ENCODE measurements at regions not wholly inside any gene's neighbourhood (a gene's known extent, or its start where the extent isn't known, plus 50 kb on each side); places are given as distances from the start of the nearest gene placed in this dataset.

- DNase-seq (ENCODE audit: extremely low read depth in 1 of 2, low read depth in 1 of 2): no peak
Observed at GRCh38 chrX:22392133-22392948, 119.6 kb downstream of the CBLL2 start.

DNA sequence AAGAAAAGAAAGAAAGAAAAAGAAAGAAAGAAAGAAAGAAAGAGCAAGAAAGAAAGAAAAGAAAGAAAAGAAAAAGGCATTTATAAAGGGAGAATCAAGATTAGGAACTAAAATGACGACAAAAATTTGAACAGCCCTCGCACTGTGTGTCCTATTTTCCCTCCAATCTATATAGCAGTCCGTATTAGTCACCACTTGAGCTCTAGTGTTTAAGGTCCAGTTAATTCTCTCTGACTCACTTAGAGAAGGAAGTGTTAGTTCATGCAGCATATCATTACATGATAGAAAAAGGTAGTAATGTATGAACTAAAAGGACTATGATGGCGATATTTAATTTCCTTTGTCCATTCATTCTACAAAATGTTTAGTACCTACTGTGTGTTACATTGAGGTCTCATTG lies 122.7 kb downstream of the CBLL2 start:
- DNase-seq (ENCODE audit: extremely low read depth in 1 of 2, low read depth in 1 of 2): no peak

DNA sequence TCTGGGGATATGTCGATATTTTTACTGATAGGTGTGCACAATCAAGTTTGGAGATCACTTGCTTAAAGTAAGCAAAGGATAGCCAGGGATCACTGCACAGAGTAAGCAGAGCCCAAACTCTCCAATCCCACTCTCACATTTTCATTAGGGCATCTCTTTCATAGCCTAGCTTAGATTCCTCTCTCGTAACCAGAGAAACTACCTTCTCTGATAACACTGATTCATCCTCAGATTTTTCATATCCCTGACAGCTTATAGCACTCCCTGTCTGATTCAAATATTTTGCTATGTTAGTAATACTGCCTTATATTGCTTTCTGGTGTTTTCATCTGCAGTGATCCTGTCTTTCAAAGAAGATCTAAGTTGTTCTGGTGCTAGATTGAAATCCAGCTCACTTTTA lies 123.7 kb downstream of the CBLL2 start:
- no peak for DNase-seq (ENCODE audit: extremely low read depth in 1 of 2, low read depth in 1 of 2)

GRCh38 chrX:22397566-22397965 lies 124.9 kb downstream of the CBLL2 start:
- no peak for DNase-seq (ENCODE audit: extremely low read depth in 1 of 2, low read depth in 1 of 2)

GRCh38 chrX:22399437-22400192 lies 126.9 kb downstream of the CBLL2 start:
- DNase-seq (ENCODE audit: extremely low read depth in 1 of 2, low read depth in 1 of 2): no peak

DNA sequence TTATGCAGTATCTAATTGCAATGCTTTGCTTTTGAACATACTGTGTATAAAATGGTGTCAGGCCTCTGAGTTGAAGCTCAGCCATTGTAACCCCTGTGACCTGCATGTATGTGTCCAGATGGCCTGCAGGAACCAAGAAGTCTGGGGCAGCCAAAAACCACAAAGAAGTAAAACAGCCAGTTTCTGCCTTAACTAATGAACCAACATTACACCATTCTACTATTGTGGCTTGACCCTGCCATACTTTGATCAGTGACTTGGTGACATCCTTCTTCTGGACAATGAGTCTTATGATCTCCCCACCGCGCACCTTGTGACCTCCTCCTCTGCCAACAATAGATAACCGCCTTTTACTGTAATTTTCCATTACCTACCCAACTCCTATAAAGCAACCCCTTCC lies 131.6 kb downstream of the CBLL2 start:
- DNase-seq (ENCODE audit: extremely low read depth in 1 of 2, low read depth in 1 of 2): no peak

DNA sequence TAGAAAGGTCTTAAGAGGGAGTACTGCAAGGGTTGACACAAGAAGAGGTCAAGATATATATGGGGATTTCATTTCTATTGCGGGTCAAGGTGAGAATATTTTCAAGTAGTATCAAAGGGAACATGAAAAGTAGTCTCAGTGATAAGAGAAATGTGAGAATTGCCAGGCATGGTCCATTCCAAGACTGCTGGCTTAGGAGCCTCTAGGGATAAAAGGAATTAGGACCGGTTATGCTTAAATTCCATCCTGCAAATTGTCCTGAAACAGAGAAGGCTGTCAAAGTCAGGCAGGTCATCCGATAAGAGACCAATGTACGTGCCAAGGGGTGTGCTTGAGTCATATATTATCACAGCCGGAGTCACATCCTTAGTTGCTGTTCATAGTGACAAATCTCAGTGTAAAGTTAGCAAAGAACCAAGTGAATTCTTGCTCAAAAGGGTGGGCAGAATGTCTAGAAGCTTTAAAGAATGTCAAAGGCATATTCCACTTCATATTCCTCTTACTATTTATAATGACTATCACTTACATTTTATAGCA lies 133.6 kb downstream of the CBLL2 start:
- DNase-seq (ENCODE audit: extremely low read depth in 1 of 2, low read depth in 1 of 2): no peak

- no peak for DNase-seq (ENCODE audit: extremely low read depth in 1 of 2, low read depth in 1 of 2)
Observed at GRCh38 chrX:22409418-22409817, 136.7 kb downstream of the CBLL2 start.

DNA sequence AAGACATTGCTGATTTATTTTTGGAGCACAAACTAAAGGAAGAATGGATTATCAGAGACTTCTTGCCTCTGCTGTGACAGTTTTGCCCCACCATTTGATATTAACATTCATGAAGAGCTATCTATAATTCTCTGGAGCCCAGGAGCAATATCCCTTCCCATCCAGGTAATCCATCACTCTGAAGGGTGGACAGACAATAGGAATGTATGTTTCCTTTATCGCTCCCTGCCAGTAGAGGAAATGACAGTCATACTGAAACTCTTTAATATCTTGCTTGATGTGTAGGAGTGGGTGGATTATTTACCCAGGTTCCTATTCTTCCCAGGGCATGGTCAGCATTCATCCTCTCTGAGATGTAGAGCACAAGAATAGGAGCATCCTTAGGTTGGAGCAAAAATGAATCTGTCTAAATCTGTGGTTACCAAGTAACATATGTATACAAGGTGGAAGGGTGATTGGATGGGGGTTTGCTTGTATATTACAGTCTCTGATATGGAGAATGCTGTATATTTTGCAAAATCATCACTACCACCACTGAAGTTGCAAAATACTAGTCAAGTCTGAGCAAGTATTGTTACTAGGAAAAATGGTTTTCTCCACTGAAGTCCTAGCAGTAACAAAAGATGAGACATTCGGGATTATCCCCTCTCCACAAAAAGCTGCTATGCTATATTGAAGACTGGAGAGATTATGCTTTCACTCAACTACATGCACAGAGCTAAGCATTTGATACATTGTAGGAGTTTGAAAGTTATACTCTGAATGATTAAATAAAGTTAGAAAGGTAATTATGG lies 151.6 kb downstream of the CBLL2 start:
- DNase-seq (ENCODE audit: extremely low read depth in 1 of 2, low read depth in 1 of 2): no peak

GRCh38 chrX:22424919-22425318 lies 152.2 kb downstream of the CBLL2 start:
- DNase-seq (ENCODE audit: extremely low read depth in 1 of 2, low read depth in 1 of 2): no peak

- DNase-seq (ENCODE audit: extremely low read depth in 1 of 2, low read depth in 1 of 2): no peak
Observed at GRCh38 chrX:22429704-22430103, 157.0 kb downstream of the CBLL2 start.

DNA sequence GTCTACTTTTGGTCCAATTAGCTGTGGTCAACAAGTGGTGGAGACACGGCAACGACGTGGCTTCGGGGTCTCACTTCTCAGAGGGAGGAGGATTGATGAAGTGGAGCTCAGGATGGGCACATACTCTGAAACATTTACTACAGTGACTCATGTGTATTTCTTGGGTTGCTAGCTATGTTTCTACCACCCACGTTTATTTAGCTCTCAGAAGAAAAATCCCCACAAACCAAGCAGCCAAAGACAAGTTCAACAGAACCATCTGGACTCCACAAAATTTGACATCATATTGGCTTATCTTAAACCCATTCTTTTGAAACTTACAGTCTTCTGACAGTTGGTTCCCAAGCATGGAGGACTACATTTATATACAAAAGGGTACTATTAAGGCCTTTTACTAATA lies 158.0 kb downstream of the CBLL2 start:
- no peak for DNase-seq (ENCODE audit: extremely low read depth in 1 of 2, low read depth in 1 of 2)

DNA sequence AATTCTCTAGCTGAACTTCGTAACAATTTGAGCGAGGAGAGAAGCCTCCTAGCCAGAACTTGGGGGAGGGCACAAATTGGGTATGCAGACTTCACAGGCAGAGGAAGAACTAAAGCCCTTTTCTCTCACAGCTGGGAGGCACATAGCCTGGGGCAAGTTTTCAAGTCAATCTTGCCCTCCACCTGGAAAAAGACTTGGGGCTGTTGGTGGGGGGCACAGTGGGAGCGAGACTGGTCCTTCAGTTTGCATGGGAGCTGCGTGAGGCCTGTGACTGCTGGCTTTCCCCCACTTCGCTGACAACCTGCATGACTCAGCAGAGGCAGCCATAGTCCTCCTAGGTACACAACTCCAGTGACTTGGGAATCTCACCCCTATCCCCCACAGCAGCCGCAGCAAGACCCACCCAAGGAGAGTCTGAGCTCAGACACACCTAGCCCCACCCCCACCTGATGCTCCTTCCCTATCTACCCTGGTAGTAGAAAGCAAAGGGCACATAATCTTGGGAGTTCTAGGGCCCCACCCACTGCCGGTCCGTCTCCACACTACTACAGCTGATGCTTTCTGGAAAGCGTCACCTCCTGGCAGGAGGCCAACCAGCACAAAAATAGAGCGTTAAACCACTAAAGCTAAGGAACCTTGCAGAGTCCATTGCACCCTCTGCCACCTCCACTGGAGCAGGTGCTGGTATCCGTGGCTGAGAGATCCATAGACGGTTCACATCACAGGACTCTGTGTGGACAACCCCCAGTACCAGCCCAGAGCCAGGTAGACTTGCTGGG lies 160.8 kb downstream of the CBLL2 start:
- DNase-seq (ENCODE audit: extremely low read depth in 1 of 2, low read depth in 1 of 2): no peak

DNA sequence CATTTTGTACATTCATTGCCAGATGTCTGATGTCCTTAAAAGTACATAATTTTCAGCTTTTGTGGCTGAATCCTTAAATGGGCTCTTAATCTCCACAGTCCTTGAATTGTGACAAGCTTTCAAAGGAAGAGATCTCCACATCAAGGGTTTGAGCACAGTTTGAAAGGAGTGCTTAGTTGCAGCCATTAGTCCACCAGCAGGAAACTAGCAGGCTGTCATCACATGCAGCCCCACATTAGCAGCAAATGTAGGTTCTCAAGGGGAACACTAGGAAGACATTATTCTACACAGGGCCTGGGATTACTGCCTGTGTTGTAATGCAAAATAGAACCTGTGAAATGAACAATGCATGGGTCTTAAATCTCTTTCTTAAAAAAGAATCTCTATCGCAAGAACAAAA lies 173.2 kb downstream of the CBLL2 start:
- no peak for DNase-seq (ENCODE audit: extremely low read depth in 1 of 2, low read depth in 1 of 2)

DNA sequence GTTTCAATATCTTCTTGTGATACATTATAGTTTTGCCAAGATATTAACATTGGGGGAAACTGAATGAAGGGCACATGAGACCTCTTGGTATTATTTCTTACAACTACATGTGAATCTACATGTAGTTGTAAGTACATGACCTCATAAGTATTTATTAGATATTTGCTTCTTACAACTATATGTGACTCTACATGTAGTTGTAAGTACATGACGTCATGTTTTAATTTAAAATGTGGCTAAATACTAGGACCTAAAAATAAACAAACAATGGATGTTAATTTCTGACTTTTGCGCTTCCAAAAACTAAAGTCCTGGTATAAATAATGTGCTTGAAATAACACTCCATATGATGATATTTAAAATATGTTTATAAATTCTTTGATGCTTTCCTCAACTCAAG lies 190.2 kb downstream of the CBLL2 start:
- DNase-seq (ENCODE audit: extremely low read depth in 1 of 2, low read depth in 1 of 2): no peak

GRCh38 chrX:22467571-22467970 lies 194.9 kb downstream of the CBLL2 start:
- no peak for DNase-seq (ENCODE audit: extremely low read depth in 1 of 2, low read depth in 1 of 2)

- no peak for DNase-seq (ENCODE audit: extremely low read depth in 1 of 2, low read depth in 1 of 2)
Observed at GRCh38 chrX:22481436-22481835, 208.7 kb downstream of the CBLL2 start.

DNA sequence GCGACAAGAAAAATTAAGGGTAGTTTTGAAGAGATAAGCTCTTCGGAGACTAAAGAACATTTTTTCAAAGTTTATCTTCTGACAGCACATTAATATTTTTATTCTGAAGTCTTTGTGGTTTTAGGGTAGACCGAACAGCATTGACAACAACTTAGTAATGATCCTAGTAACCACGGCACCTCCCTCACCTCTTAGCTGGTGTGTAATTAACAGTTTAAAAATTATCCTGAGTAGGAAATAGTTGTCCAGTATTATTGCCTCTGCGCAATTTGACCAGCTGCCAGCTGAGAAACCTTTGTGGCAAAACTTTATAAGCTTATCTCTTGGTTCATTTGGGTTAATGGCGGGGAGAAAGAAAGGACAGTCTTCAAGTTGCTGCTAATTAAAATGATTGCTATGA lies 213.6 kb downstream of the CBLL2 start:
- DNase-seq (ENCODE audit: extremely low read depth in 1 of 2, low read depth in 1 of 2): no peak

DNA sequence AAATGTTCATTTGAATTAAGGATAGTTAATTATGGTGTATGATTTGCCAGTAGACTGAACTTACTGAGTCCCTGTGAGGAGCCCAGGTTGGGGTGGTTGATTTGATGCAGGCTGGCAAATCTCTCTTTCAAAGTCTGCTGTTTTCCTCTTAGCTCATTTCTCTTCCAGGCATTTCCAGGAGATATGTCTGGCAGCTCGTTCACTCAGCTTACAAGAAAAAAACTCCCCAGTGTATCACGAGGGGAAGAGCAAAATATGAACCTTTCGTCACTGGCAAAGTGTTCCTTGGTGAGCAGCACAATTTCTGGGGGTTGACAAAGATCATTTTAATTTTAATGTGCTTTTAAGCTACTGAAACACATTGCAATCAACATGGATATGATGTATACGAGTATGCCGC lies 244.2 kb downstream of the CBLL2 start:
- no peak for DNase-seq (ENCODE audit: extremely low read depth in 1 of 2, low read depth in 1 of 2)

GRCh38 chrX:22520128-22520828 lies 247.6 kb downstream of the CBLL2 start:
- no peak for DNase-seq (ENCODE audit: extremely low read depth in 1 of 2, low read depth in 1 of 2)
